ENCODE measurements at regions not wholly inside any gene's neighbourhood (a gene's known extent, or its start where the extent isn't known, plus 50 kb on each side); places are given as distances from the start of the nearest gene placed in this dataset.

DNA sequence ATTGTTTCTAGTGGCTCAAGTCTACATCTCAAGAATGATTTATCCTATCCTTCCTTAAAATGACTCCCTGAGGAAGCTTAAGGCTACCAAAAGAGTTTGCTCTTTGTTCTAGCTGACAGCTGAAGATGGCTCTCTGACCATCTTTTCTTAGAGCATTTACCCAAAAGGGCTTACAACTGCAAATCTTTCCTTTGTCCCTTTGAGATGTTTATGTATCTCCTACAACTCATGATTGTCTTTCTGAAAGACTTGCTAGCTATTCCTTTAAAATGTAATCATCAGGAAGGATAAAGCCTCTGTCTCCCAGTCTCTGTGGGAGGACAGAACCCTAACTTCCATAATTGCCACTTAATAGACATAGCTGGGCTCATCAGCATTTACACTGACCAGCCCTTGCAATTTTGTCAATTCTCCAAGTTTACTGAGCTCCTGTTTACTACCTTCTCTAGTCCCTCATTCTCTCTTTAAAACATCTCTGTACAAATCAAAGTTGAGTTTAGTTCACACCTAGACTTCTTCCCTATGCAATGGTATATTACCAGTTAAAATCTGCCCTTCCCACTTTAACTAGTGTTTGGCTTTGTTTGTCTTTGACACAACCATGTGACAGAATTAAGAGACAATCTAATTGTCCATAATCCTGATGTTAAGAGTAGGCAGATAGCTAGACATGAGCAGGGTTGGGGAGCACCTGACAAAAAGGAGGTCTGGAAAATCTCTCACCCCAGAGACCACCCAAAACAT is 188.2 kb downstream of the PTH2R start:
- no peak overlapping the region for H3K4me2 ChIP-seq (ENCODE audit: low read length)
- H3K27me3 ChIP-seq (ENCODE audit: control insufficient read depth, low read length) = no peaks in the 10 kb centered on the region
- H3K9me2 ChIP-seq (replicated peaks; ENCODE audit: control insufficient read depth, low read length) = no peaks in the 10 kb centered on the region
- no peaks in the 10 kb centered on the region for H3K36me3 ChIP-seq (ENCODE audit: control insufficient read depth, low read length)
- TF ChIP-seq EZH2phosphoT487 (IDR thresholded peaks at IDR 0.05; ENCODE audit: borderline replicate concordance, low read length) = no peak
- TF ChIP-seq, protein P1, sequence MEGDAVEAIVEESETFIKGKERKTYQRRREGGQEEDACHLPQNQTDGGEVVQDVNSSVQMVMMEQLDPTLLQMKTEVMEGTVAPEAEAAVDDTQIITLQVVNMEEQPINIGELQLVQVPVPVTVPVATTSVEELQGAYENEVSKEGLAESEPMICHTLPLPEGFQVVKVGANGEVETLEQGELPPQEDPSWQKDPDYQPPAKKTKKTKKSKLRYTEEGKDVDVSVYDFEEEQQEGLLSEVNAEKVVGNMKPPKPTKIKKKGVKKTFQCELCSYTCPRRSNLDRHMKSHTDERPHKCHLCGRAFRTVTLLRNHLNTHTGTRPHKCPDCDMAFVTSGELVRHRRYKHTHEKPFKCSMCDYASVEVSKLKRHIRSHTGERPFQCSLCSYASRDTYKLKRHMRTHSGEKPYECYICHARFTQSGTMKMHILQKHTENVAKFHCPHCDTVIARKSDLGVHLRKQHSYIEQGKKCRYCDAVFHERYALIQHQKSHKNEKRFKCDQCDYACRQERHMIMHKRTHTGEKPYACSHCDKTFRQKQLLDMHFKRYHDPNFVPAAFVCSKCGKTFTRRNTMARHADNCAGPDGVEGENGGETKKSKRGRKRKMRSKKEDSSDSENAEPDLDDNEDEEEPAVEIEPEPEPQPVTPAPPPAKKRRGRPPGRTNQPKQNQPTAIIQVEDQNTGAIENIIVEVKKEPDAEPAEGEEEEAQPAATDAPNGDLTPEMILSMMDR (IDR thresholded peaks at IDR 0.05; ENCODE audit: low read depth, low read length, poor library complexity, severe bottlenecking) = no peak
- H3K9me3 ChIP-seq (ENCODE audit: control insufficient read depth, insufficient read depth, low read length) = no peaks in the 10 kb centered on the region
- H3K4me1 ChIP-seq (ENCODE audit: control insufficient read depth, low read length) = no peaks in the 10 kb centered on the region
- no peak overlapping the region for H3K27ac ChIP-seq (ENCODE audit: low read depth, low read length)
- no peak overlapping the region for H3K4me3 ChIP-seq (ENCODE audit: low read length)
- no peaks in the 10 kb centered on the region for H3K79me2 ChIP-seq (ENCODE audit: control insufficient read depth, low read length)
- H4K20me1 ChIP-seq (ENCODE audit: control insufficient read depth, insufficient read depth, low read depth, low read length) = no peaks in the 10 kb centered on the region
- no peaks in the 10 kb centered on the region for H3F3A ChIP-seq (ENCODE audit: control insufficient read depth, insufficient read depth)

DNA sequence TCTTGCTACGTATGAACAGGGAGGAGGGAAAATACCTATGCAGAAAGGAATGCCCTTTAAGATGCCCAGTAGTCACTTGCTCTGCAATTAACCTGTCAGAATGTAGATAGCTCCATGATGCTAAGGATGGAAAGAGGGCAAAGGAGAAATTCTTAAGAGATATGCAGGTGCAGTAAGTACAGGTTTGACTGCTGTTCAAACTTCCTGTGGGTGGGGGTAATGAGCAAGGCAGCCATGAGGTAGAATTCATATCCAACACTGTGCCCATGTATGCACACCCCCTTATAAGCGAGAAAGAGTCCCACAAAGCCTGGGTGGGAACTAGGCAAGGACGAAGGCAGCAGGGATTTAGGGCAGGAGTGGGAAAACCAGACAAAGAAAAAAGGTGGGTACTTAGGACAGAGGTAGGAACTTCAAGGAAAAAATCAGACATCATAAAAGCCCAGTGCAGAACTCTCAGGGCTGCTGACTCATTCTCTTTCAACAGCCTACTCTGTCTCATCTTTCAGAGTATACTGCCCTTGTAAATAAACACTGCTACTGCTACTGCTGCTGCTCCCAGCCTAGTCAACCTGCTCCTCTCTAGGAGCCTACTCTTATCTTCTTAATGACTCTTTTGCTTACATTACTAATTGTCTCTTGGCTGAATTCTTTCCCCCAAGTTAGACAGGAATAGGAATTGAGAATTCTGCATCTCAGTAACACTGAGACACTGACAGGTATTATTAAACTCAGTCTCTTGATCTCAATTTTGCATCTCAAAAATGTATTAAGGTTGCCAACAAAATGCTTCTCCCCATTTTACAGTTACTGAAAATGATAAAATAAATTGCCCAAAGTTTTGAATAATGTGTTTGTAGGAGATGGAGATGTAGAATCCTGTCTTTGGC is 189.0 kb downstream of the PTH2R start:
- H3F3A ChIP-seq (ENCODE audit: control insufficient read depth, insufficient read depth) = no peaks in the 10 kb centered on the region
- H3K4me2 ChIP-seq (ENCODE audit: low read length) = no peak overlapping the region

DNA sequence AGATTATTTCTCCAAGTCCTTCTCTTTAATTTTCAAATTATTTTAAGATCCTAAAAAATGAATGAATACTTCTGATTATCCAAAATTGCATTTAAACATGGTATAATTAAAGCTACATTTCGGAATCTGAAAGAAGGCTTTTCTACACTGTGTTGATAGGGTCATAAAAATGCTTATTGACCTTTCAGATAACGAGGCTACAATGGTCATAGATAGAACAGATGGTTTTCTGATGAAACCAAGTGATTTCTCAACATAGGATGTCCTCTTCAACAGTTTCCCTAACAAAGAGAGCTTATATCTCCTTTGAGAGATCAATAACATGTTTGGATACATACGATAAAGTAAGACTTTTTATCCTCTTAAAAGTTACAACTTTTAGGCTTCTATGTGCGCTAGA is 201.1 kb downstream of the PTH2R start:
- TF ChIP-seq, protein P1 (IDR thresholded peaks at IDR 0.05; ENCODE audit: low read depth, low read length, poor library complexity, severe bottlenecking) = no peak
- TF ChIP-seq EZH2phosphoT487 (IDR thresholded peaks at IDR 0.05; ENCODE audit: borderline replicate concordance, low read length) = no peak
- H3F3A ChIP-seq (ENCODE audit: control insufficient read depth, insufficient read depth) = no peaks in the 10 kb centered on the region
- no peak overlapping the region for H3K4me3 ChIP-seq (ENCODE audit: low read length)
- no peaks in the 10 kb centered on the region for H3K9me2 ChIP-seq (replicated peaks; ENCODE audit: control insufficient read depth, low read length)
- no peaks in the 10 kb centered on the region for H3K27me3 ChIP-seq (ENCODE audit: control insufficient read depth, low read length)
- no peaks in the 10 kb centered on the region for H3K36me3 ChIP-seq (ENCODE audit: control insufficient read depth, low read length)
- H3K79me2 ChIP-seq (ENCODE audit: control insufficient read depth, low read length) = no peaks in the 10 kb centered on the region
- H3K9me3 ChIP-seq (ENCODE audit: control insufficient read depth, insufficient read depth, low read length) = no peaks in the 10 kb centered on the region
- H3K4me1 ChIP-seq (ENCODE audit: control insufficient read depth, low read length) = no peaks in the 10 kb centered on the region
- H4K20me1 ChIP-seq (ENCODE audit: control insufficient read depth, insufficient read depth, low read depth, low read length) = no peaks in the 10 kb centered on the region
- H3K27ac ChIP-seq (ENCODE audit: low read depth, low read length) = no peak overlapping the region
- no peak overlapping the region for H3K4me2 ChIP-seq (ENCODE audit: low read length)

More for the DNA sequence above, 189.0 kb downstream of the PTH2R start:
- no peaks in the 10 kb centered on the region for H4K20me1 ChIP-seq (ENCODE audit: control insufficient read depth, insufficient read depth, low read depth, low read length)
- H3K9me3 ChIP-seq (ENCODE audit: control insufficient read depth, insufficient read depth, low read length) = no peaks in the 10 kb centered on the region
- no peaks in the 10 kb centered on the region for H3K27me3 ChIP-seq (ENCODE audit: control insufficient read depth, low read length)
- no peak overlapping the region for H3K27ac ChIP-seq (ENCODE audit: low read depth, low read length)
- TF ChIP-seq EZH2phosphoT487 (IDR thresholded peaks at IDR 0.05; ENCODE audit: borderline replicate concordance, low read length) = no peak
- TF ChIP-seq, protein P1 (IDR thresholded peaks at IDR 0.05; ENCODE audit: low read depth, low read length, poor library complexity, severe bottlenecking) = no peak
- no peaks in the 10 kb centered on the region for H3K79me2 ChIP-seq (ENCODE audit: control insufficient read depth, low read length)
- no peaks in the 10 kb centered on the region for H3K4me1 ChIP-seq (ENCODE audit: control insufficient read depth, low read length)
- no peak overlapping the region for H3K4me3 ChIP-seq (ENCODE audit: low read length)
- no peaks in the 10 kb centered on the region for H3K36me3 ChIP-seq (ENCODE audit: control insufficient read depth, low read length)
- no peaks in the 10 kb centered on the region for H3K9me2 ChIP-seq (replicated peaks; ENCODE audit: control insufficient read depth, low read length)
